ENCODE measurements at regions not wholly inside any gene's neighbourhood (a gene's known extent, or its start where the extent isn't known, plus 50 kb on each side); places are given as distances from the start of the nearest gene placed in this dataset.

GRCh38 chr12:97093187-97093683, 186.2 kb downstream of the NEDD1 start:
- DNase-seq (ENCODE audit: low read depth), result no peak

DNA sequence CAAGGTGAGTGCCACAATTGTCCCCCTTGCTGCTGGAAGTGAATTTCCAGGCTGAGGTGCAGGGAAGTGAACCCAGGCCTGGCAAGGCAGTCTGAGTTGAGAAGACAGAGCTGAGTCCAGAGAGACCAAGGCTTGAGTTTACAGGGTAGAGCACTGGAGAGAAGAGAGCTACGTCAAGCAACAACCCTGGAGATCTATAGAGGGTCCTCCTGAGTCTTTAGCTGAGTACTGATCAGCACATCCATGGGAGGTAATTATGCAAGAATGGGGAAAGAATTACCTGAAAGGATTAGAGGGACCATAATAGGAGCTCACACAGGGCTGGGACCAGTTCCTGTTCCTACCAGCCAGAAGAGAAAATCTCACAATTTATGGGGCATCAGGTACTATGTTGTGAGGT, 190.7 kb downstream of the NEDD1 start:
- no peak for DNase-seq (ENCODE audit: low read depth)

DNA sequence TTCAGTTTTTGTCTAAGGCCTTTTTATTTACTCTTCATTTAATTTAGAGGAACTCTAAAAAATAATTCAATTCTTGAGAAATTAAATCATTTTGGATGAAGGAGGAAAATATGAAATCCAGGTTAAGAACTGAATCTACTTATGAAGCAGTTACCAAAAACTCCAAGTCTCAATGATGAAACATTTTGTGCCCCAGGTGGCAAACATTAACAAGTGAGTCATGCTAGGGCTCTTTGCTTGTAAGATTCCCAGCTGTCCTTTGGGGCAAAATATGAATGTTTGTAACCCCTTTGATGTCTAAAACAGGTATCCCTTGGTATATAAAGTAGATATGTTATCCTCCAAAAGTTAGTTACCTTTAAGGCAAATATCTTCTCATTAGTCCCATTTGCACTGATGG, 202.4 kb downstream of the NEDD1 start:
- DNase-seq (ENCODE audit: low read depth), result no peak

- DNase-seq (ENCODE audit: low read depth), result no peak
Measured at GRCh38 chr12:97112136-97112535, 205.1 kb downstream of the NEDD1 start.

GRCh38 chr12:97118796-97119375, 211.8 kb downstream of the NEDD1 start:
- DNase-seq (ENCODE audit: low read depth), result no peak

- DNase-seq (ENCODE audit: low read depth), result no peak
Measured at GRCh38 chr12:97127061-97127460, 220.0 kb downstream of the NEDD1 start.

DNA sequence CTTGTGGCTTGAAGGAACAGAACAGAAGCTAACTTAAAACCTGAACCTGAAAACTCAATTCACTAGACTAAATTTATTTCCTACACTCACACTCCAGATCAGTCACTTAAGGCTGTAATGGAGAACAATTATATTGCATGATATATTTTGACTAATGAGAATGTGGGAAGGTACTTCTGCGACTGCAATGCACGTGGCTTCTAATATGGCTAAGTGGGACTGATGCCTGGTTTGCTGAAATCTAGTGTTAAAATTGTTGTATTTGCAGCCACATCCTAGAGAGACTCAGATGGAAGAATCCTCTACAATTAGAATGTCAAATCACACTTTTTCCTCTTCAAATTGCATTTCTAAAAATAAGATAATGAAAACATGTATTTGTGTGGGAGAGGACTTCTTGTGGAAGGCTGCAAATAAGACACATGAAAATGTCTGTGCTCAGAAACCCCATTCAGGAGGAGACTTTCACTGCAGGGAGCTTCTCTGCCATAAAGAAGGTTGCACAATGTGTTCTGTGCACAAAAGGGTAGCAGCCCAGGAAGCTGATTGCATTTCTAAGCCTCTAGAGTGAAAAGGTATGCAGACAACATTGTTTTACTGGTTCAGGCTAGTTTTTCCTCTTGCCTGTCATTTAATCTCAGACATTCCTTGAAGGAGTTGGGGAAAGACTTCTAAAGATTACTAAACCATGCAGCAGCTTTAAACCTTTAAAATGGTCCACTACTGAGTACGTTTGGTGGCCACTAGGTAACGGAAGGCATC, 224.3 kb downstream of the NEDD1 start:
- DNase-seq (ENCODE audit: low read depth), result no peak

DNA sequence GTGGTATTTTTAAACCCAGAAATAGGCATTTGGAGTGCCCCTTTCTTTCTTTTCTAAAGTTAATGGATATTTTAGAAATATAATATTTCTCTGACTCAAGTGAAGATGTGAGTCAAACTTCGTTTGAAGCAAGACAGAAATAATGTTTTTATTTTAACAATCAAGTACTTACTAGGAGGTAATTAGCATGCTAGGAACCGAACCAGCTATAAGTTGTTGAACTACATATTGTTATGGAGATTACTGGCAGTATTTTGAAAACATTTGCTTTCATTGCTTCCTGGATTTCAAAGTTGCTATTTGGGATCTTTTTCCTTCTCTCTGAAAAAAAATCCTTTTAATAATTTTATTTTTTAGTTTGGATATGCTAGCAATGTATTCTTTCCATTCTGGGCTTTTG, 225.2 kb downstream of the NEDD1 start:
- no peak for DNase-seq (ENCODE audit: low read depth)

DNA sequence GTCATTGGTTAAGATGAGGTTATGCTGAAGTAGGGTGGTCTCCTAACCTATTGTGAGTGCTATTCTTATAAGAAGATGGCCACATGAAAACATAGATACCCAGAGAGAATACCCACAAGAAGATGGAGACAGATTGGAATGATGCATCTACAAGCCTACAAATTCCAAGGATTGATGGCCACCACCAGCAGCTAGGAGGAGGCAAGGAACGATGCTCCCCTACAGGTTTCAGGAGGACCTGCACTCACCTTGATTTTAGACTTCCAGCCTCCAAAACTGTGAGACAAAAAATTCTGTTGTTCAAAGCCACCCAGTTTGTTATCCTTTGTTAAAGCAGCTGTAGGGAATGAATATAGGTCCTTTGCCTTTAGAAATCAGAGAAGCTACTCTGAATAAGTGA, 227.4 kb downstream of the NEDD1 start:
- no peak for DNase-seq (ENCODE audit: low read depth)

- no peak for DNase-seq (ENCODE audit: low read depth)
Measured at GRCh38 chr12:97140355-97140754, 233.3 kb downstream of the NEDD1 start.

DNA sequence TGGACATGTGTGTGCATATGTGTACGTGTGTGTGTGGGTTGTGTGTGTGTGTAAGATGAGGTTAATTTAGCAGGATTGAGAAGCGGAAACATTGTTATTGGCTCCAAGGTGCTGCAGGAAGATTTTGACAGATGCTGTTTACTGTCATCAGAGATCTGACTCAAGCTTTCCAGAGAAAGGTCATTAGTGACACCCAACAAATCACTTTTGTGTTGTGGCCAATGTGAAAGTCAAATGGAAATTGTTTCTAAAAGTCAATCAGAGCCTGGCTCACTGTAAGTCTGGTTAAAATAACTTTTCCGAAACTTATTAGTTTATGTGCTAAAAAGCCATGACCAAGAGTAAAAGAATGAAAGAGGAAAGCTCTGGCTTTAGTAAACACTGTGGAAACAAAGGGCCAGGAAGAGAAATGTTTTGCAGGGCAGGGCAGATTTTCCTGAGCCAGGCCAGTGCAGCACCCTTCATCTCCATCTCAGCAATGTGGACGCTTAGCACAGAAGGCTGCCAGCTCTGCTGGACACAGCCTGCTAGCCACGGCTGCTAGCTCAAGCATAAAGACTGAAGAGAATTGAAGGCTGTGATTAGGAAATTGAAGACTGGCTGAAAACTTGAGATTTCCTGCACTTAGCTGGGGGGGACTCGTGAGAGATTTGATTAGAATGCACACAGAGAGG, 235.8 kb downstream of the NEDD1 start:
- DNase-seq (ENCODE audit: low read depth), result no peak

DNA sequence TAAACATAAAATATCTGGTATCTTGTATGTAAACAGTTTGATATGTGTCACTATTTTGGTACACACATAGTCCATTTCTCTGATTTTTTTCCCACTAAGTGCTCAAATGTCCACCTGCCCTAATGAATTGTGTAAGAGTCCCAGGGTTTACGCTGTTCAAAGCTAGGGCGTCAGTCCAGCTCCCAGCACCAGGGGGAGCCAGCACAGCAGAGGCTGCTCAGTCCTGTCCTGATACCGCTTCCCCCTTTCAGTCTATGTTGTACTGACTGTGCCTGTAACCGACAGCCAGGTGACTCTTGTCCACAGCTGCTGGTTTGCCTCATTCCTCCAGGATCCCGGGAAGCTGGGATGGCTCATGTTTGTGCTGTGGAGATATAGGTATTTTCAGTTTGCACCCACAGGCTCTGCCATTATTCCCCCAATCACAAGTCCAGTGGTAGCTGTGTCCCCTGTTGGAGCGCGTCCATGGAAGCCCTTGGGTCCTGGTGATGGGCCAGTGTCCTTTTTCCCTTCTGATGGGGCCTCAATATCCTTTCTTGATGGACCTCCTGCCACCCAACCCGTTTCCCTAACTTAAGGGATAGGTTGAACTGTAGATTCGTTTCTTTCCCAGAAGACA, 242.0 kb downstream of the NEDD1 start:
- peak; percentile 6 for DNase-seq (ENCODE audit: low read depth)

- DNase-seq (ENCODE audit: low read depth), result no peak
Measured at GRCh38 chr12:97151481-97151880, 244.4 kb downstream of the NEDD1 start.

GRCh38 chr12:97159377-97159776, 252.3 kb downstream of the NEDD1 start:
- DNase-seq (ENCODE audit: low read depth), result no peak

DNA sequence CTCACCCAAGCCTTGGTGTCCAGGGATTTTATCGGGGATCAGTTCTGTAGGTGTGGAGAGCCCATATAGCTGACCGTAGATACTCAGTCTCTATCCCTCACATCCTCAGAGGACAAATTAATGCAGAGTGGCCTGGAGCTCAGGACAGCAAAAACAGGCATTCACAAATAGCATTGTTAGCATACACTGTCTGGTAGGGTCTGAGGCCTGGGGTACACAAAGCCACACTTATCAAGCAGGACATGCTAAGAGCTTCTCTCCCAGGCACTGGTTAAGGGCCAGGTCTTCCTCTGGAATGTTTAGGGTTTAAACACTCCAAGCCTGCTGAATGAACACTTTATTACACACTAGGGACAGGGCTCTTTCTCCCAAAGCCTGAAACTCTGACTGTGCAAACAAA, 253.2 kb downstream of the NEDD1 start:
- DNase-seq (ENCODE audit: low read depth), result no peak

DNA sequence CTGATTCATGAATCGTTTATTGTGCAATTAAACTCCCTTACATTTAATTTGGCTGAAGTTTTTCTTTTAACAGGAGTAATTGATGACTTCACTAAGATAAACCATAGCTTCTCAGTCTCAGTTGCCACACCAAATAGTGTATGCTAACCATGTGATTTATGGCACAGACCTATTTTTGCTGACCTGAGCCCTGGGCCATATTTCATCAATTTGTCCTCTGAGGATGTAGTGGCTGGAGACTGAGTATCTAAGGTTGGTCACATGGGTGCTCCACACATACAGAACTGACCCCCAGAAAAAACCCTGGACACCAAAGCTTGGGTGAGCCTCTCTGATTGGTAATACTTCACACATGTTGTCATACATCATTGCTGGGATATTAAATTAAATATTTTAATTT, 255.1 kb downstream of the NEDD1 start:
- no peak for DNase-seq (ENCODE audit: low read depth)

DNA sequence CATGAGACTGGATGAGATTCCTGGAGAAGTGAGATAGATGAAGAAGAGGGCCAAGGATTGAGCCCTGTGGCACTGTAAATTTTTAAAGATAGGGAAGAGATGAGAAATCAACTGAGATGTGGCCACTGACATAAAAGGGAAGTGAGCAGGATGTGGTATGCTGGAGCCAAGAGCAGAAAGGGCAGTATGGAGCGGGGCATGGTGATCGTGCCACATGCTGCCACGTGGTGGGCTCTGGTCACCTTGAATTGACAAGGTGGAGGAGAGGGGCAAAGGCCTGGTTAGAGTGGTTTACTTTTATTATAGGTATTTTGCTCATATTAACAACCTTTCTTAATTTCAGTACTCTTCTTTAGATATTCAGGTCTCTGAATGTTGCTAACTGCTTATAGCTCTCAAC, 257.9 kb downstream of the NEDD1 start:
- DNase-seq (ENCODE audit: low read depth), result no peak

GRCh38 chr12:97167598-97167997, 260.5 kb downstream of the NEDD1 start:
- DNase-seq (ENCODE audit: low read depth), result no peak

DNA sequence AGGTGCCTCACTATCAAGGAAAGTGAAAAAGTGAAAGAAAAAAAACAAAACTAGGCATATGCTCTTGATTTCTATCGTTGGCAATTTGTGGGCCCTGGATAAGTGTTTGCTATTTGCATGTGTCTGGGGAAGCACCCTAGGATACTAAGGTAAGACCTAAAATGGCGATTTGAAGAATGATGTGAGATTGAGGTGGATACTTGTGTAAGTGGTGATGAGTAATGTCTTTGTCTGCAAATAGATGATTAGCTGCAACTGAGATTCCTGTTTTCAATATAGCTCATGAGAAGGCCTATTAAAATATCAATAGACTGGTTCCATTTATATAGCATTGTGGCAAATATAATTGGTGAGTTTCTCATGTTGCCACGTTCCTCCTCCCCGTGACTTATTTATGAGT, 261.7 kb downstream of the NEDD1 start:
- no peak for DNase-seq (ENCODE audit: low read depth)

GRCh38 chr12:97169889-97170567, 263.0 kb downstream of the NEDD1 start:
- DNase-seq (ENCODE audit: low read depth), result no peak

DNA sequence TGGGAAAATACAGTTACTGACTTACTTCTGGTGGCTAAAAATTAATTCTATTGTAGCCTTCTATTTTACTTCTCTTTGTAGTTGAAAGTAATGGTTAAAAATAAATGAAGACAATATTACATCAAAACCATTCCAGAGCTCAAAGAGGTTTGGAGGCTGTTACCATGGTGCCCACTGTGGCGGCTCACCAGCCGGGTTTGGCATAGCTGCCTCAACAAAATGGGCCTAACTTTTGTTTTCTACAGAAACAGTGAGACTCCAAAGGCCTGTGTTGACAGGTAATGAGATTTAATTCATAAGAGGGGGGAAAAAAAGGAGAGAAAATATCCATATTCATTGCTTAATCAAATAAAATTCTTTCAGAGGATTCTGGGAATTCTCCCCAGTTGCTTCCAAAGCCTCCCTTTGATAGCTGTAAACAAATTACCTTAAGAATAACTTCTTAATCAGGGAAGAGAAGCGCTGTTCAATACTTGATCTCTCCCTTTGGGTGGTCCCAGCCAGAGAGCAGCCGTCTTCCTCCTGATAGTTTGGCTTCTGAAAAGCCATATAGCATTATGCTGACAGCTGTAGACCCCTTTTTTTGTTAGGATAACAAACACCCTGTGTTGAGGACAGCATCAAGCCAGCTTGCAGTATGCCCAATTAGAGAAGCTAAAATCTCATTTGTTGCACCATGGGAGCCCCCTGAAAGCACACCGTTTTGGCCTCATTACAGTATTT, 266.8 kb downstream of the NEDD1 start:
- DNase-seq (ENCODE audit: low read depth), result no peak

- DNase-seq (ENCODE audit: low read depth), result no peak
Measured at GRCh38 chr12:97177481-97177880, 270.4 kb downstream of the NEDD1 start.
